Activated T-helper 17 cell treated with anti-CD3 and anti-CD28 coated beads, Interleukin-2, amount 50 U/mL, for 72 hours (primary cell): ENCODE measurements at regions not wholly inside any gene's neighbourhood (a gene's known extent, or its start where the extent isn't known, plus 50 kb on each side); places are given as distances from the start of the nearest gene placed in this dataset.

ENCODE experiments used
- ATAC-seq: fragments of 150-1000 bp; cut with Tn5 transposase; replicated peaks from 2 replicates; pipeline ENCODE4 v1.10.0; 2021; ENCODE audit warnings: mild to moderate bottlenecking, moderate library complexity
- H3K27ac Mint-ChIP-seq: one replicate; pipeline ENCODE4 v1.8.0; 2022; ENCODE audit warnings: mixed read lengths
- H3K27me3 Mint-ChIP-seq: one replicate; pipeline ENCODE4 v1.8.0; 2022; ENCODE audit warnings: mixed read lengths
- H3K36me3 Mint-ChIP-seq: one replicate; pipeline ENCODE4 v1.8.0; 2022; ENCODE audit warnings: low read depth, mild to moderate bottlenecking, mixed read lengths
- H3K4me1 Mint-ChIP-seq: one replicate; pipeline ENCODE4 v1.8.0; 2022; ENCODE audit warnings: mixed read lengths
- H3K4me3 Mint-ChIP-seq: one replicate; pipeline ENCODE4 v1.8.0; 2022; ENCODE audit warnings: mild to moderate bottlenecking, mixed read lengths
- H3K9me3 Mint-ChIP-seq: one replicate; pipeline ENCODE4 v1.8.0; 2022; ENCODE audit warnings: mixed read lengths

DNA sequence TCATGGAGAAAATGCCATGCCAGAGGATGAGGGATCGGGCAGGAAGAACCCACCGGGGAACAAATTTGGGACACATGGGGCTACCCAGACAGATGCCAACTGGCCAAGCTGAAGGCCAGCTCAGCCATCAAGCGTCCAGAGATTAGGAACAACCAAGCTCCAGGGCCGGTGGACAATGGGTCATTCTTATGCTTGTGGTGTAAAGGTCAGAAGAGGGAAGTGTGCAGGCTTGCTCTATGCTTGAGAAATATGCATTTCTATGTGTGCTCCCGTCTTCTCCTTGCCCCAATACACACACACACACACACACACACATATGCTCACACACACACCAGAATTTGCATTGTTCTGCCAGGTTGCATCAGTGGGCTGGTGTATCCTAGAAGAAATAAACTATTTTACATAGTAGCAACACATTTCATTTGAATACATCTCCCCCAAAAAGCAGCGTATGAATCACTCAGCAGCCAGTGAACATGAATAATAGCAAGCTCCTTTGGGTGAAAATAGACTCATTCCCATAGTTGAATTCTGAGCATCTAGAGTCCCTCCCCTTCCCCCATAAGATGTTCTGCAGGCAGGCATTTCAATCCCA lies 201.9 kb upstream of the PPARGC1A start:
- Mint-ChIP-seq H3K27me3 (no peaks in the 10 kb centered on the region), H3K27ac (no peak overlapping the region), H3K4me1 (no peaks in the 10 kb centered on the region), H3K36me3 (no peaks in the 10 kb centered on the region), H3K9me3 (peaks cover 3% of the 10 kb centered on the region), H3K4me3 (no peak overlapping the region)
- ATAC-seq: no peak

DNA sequence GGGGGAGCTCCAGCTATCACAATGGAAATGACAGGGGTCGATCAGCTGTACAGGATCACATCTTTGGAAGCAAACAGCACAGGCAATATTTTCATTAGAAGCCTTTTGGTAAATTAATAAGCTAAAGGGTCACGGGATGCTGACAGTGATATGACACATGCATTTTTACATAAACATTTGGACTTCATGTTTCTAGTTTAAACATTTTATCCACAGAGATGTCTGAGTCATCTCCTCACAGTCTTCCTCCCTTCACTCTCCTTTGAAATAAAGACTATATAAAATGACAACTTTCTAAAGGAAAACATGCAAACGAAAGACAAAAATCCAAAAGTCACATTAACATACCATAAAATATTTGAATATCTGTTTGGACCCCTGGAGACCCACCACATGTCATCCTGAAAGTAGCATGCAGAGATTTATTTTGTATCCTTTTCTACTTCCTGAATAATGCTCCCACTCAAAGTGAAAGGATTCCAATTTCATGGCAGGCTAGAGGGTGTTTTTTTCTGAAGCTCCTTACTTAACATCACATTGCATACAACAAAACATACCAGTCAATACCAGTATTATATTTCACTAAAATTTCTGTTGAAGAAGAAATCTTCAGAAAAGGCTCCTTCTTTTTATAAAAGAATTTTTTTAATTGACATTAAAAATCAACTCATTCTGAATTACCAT lies 200.1 kb upstream of the PPARGC1A start:
- H3K4me1 Mint-ChIP-seq: no peaks in the 10 kb centered on the region
- H3K27ac Mint-ChIP-seq: no peak overlapping the region
- H3K4me3 Mint-ChIP-seq: no peak overlapping the region
- H3K27me3 Mint-ChIP-seq: no peaks in the 10 kb centered on the region
- ATAC-seq: no peak
- no peaks in the 10 kb centered on the region for H3K9me3 Mint-ChIP-seq
- H3K36me3 Mint-ChIP-seq: no peaks in the 10 kb centered on the region

DNA sequence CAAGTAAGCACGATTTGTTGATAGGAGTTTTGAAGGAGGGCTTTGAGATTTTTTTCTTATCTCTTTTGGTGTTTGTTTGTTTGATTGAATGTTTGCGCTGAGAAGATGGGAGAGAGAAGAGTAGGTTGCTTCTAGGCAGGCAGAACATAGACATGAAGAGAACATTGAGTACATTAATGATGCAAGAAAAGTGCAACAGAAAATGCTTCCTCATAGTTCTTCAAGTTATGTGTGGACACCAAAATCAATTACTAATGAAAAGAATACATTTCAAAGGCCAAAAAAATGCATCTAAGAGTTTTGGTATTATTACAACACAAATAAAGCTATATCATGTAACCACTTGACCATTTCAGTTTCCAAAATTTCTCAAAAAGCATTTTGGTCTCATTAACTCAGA lies 191.0 kb upstream of the PPARGC1A start:
- Mint-ChIP-seq H3K27ac (no peak overlapping the region), H3K4me1 (no peaks in the 10 kb centered on the region), H3K4me3 (no peak overlapping the region), H3K9me3 (peaks cover 9% of the 10 kb centered on the region), H3K36me3 (no peaks in the 10 kb centered on the region), H3K27me3 (peaks cover 4% of the 10 kb centered on the region)
- no peak for ATAC-seq

DNA sequence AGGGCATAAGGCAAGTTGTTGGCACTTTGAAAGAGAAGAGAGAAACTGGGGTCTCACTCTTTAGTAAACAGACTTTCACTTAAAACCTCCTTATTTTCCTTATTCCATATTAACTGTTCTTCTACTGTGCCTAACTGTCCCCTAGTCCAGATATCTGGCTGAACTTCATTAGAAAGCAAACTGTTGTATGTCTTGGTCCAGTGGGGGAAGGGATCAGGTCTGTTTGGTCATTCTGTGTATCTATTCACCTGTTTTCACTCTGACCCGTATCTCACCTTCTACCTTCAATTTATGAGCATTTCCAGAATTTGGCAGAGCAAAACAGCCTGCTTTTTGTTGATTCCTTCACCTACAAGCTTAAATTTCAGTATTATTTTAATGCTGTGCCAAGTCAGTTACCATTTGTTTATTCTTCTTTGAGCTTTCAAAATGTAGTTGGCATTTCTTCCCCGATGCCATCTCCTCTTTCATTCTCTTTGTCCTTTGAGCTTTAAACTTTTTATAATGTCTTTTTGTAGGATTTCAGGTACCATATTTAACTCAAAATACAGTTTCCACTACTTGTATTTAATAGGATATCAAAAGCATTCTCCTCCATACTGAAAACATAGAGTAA lies 188.6 kb upstream of the PPARGC1A start:
- Mint-ChIP-seq H3K27ac (no peak overlapping the region), H3K27me3 (peaks cover 4% of the 10 kb centered on the region), H3K4me3 (no peak overlapping the region), H3K36me3 (no peaks in the 10 kb centered on the region), H3K4me1 (no peaks in the 10 kb centered on the region), H3K9me3 (peaks cover 14% of the 10 kb centered on the region)
- ATAC-seq: no peak

DNA sequence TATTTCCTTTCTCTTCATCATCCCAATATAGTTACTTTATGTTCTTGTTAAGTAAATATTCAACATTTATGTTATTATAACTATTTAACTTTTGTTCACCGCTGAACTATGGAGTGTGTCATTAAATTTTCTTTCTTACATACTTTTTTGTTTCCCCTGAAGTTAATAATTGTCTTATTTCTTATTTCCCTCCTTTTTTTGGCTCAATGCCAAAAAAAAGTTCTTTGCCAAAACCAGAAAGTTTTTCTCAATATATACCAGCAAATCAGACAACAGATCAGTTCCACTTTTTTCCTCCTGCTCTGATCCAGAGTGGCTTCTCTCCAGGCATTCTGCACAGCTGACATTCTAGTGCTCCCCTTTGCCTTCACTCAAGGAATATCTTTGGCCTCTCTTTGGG lies 187.0 kb upstream of the PPARGC1A start:
- Mint-ChIP-seq H3K27ac (no peak overlapping the region), H3K36me3 (no peaks in the 10 kb centered on the region), H3K27me3 (no peaks in the 10 kb centered on the region)

DNA sequence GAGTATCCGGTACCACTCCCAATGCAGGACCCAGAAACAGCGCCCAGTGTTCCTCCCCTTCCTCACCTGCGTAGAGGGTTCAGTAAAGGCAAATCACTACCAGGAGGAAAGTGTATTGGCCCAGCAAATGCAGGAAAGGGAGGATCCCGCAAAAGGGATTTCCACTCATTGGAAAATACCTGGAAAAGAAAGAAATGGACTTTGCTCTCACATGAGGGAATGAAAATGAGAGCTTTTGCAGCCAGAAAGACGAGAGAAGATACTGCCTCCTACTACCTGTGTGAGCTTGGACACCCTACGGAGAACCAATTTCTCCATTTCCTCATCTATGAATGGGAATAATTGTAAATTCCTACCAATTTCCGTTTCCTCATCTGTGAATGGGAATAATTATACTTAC lies 184.1 kb upstream of the PPARGC1A start:
- ATAC-seq: no peak
- Mint-ChIP-seq H3K4me3 (no peak overlapping the region), H3K9me3 (peaks cover 14% of the 10 kb centered on the region), H3K36me3 (no peaks in the 10 kb centered on the region), H3K27ac (no peak overlapping the region), H3K27me3 (no peaks in the 10 kb centered on the region), H3K4me1 (no peaks in the 10 kb centered on the region)

More for the DNA sequence above, 187.0 kb upstream of the PPARGC1A start:
- Mint-ChIP-seq H3K4me1 (no peaks in the 10 kb centered on the region), H3K4me3 (no peak overlapping the region), H3K9me3 (peaks cover 14% of the 10 kb centered on the region)
- ATAC-seq: no peak

DNA sequence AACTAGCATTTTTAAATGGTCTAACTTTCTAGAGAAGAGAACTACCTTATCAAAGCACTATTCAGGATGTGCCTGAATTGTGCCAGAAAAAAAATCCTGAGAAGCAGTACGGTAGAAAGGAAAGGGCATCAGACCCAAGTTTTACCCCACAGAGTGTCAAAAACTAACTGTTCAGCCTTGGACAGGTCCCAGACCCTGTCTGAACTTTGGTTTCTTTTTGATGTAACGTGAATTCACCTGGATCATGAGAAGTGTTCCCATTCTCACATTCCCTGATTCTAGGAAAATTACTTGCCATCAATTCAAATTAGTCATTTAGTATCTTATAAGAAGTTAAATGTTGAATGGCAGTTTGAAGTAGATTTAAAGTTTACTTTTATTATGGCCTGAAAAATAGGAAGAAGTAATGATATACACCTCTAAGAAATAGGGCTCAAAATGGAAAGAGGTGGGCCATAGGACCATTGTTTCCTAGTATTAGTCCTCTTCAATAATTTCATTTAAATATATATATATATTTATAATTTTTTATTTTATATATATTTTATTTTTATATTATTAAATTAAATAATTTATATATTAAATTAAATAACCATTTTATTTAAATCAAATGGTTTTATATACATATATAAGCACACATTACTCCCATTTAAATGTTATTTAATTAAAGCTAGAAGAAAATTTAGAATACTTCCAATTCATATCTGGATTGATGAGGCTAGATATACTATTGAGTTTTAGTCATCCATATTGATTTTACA lies 181.9 kb upstream of the PPARGC1A start:
- no peak for ATAC-seq
- H3K27ac Mint-ChIP-seq: no peak overlapping the region
- no peaks in the 10 kb centered on the region for H3K27me3 Mint-ChIP-seq
- H3K36me3 Mint-ChIP-seq: no peaks in the 10 kb centered on the region
- H3K9me3 Mint-ChIP-seq: peaks cover 10% of the 10 kb centered on the region
- no peaks in the 10 kb centered on the region for H3K4me1 Mint-ChIP-seq
- no peak overlapping the region for H3K4me3 Mint-ChIP-seq

DNA sequence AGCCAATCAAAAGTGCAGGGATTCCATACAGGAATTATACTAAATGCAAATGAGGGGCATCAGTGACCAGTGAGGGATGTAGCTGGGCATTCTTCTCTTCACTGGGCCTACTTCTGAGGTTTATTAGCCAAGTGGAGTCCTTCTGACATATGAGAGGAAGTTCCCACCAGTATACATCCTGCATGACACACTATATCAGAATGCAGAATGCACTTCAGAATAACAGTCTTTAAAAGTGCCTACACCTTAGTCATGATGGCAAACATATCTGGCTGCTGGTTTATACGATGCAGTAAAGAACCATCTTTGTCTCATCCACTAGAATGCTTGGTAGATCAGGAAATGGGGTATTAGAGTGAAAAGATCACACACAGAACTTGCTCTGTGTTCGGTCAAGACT lies 180.3 kb upstream of the PPARGC1A start:
- no peak overlapping the region for H3K4me3 Mint-ChIP-seq
- H3K27ac Mint-ChIP-seq: no peak overlapping the region
- no peaks in the 10 kb centered on the region for H3K9me3 Mint-ChIP-seq
- H3K4me1 Mint-ChIP-seq: no peaks in the 10 kb centered on the region
- H3K36me3 Mint-ChIP-seq: no peaks in the 10 kb centered on the region
- H3K27me3 Mint-ChIP-seq: no peaks in the 10 kb centered on the region
- no peak for ATAC-seq

DNA sequence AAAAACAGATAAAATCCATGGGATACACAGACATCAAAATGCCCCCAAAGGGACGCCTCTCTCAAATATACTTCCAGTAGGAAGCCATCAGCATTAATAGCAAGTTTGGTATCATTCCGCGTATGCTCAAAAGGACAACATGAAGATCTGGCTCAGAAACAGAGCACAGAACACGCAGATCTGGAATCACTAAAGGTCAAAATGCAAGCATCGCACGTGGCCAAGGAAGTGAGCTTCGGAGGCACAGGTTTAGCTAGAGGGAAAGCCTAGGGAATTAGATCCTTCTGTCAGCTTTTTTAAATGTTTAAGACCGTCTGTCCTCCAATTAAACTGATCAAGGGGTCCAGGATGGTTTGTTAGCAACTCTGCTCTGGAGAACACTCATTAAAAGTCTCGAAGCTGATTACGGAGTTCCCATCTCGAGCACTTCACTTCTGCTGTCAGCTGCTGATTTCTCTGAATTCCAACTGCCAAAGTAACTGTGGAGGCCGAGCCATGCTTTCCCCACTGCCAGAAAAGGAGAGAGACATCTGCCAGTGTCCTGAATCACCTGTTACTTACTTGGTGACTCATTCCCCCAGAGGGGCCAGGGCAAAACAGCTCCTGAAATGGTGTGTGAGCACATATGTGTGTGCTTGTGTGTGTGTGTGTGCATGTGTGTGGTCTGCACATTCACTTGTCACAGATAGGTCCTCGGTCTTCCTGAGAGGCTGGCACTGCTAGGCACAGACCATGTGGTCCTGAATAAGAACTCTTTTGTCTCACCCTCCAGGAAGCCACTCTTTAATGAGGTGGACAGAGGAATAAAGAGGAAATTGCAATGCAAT lies 177.7 kb upstream of the PPARGC1A start:
- Mint-ChIP-seq H3K4me3 (no peak overlapping the region), H3K27ac (no peak overlapping the region), H3K9me3 (no peaks in the 10 kb centered on the region), H3K27me3 (no peaks in the 10 kb centered on the region), H3K4me1 (no peaks in the 10 kb centered on the region), H3K36me3 (no peaks in the 10 kb centered on the region)
- no peak for ATAC-seq

DNA sequence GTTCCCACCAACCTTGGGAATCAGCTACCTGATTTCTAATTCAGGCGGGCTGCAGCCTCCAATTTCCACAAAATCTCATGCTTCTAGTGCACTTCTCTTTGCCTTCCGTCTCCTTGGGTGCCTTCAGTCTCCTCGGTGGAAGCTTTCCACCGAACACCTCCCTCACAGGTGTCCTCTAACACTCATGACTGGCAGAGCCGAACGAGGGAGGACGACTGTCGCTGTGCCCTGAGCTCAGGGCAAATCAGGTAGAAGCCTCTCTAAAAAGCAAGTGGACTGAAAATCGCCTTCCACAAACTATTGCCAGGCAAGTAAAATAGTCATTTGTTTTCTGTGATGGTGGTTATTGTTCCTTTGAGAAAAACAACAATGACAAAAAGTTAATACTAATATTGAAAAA lies 176.1 kb upstream of the PPARGC1A start:
- no peaks in the 10 kb centered on the region for H3K4me1 Mint-ChIP-seq
- no peak overlapping the region for H3K27ac Mint-ChIP-seq
- H3K36me3 Mint-ChIP-seq: no peaks in the 10 kb centered on the region
- H3K9me3 Mint-ChIP-seq: peaks cover 3% of the 10 kb centered on the region
- no peak for ATAC-seq
- no peak overlapping the region for H3K4me3 Mint-ChIP-seq
- H3K27me3 Mint-ChIP-seq: no peaks in the 10 kb centered on the region

DNA sequence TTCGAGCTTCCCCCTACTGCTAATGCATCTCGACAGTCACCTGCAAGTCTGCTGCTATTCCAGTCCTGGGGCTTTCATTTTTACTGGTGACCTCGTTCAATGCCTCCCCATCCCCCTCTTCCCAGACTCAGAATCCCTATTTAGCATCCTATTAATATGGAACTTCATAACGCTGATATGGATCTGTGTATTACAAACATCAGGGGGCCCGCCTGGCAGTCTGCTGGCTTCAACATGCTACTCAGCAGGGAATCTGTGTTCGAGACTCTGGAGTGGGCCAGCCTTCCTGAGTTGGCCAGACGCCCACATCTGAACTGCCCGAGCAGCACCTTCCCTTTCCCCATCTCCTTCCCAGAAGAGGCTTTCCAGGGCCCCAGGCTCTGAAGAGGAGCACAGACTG lies 173.9 kb upstream of the PPARGC1A start:
- Mint-ChIP-seq H3K9me3 (peaks cover 3% of the 10 kb centered on the region), H3K4me3 (no peak overlapping the region)
- no peak for ATAC-seq

DNA sequence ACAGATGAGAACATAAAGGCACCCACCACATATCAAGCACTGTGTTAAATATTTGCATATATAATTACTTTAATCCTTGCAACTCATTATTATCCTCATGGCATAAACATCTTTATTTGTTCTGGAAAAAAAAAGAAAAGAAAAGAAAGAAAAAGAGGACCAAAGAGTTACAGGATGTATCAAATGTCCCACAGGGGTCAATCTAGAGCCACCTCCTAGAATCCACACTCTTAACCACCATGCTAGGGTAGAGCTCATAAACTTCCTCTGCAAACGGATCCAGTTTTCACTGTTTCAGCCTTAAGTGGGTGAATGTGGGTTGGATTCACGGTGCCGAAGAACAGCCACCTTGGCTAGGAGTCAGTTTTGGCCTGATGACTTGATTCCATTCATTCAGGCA lies 171.1 kb upstream of the PPARGC1A start:
- ATAC-seq: no peak
- no peaks in the 10 kb centered on the region for H3K27me3 Mint-ChIP-seq

More for the DNA sequence above, 173.9 kb upstream of the PPARGC1A start:
- Mint-ChIP-seq H3K36me3 (no peaks in the 10 kb centered on the region), H3K4me1 (no peaks in the 10 kb centered on the region), H3K27me3 (no peaks in the 10 kb centered on the region), H3K27ac (no peak overlapping the region)

DNA sequence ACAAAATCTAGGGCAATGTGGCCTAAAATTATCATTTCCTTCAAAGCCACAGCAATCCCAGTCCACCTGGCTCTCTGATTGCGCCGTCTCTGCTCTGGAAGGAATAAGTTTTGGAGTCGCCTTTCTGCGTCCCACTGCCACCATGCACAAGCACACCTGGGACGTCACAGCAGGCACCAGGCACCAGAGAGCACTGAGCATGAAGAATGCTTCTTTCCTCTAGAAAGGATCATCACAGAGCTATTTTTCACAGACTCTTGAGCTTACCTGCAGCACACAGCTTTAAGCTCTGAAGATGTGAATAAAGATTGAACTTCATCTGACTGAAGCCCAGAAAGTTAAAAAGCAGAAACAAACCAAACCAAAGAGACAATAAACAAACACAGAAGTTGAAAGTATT lies 170.0 kb upstream of the PPARGC1A start:
- Mint-ChIP-seq H3K36me3 (no peaks in the 10 kb centered on the region), H3K4me3 (no peak overlapping the region), H3K4me1 (no peaks in the 10 kb centered on the region), H3K27me3 (no peaks in the 10 kb centered on the region), H3K27ac (no peak overlapping the region), H3K9me3 (peaks cover 3% of the 10 kb centered on the region)
- ATAC-seq: no peak

More for the DNA sequence above, 171.1 kb upstream of the PPARGC1A start:
- H3K4me1 Mint-ChIP-seq: no peaks in the 10 kb centered on the region
- peaks cover 3% of the 10 kb centered on the region for H3K9me3 Mint-ChIP-seq
- H3K27ac Mint-ChIP-seq: no peak overlapping the region
- H3K36me3 Mint-ChIP-seq: no peaks in the 10 kb centered on the region
- no peak overlapping the region for H3K4me3 Mint-ChIP-seq

DNA sequence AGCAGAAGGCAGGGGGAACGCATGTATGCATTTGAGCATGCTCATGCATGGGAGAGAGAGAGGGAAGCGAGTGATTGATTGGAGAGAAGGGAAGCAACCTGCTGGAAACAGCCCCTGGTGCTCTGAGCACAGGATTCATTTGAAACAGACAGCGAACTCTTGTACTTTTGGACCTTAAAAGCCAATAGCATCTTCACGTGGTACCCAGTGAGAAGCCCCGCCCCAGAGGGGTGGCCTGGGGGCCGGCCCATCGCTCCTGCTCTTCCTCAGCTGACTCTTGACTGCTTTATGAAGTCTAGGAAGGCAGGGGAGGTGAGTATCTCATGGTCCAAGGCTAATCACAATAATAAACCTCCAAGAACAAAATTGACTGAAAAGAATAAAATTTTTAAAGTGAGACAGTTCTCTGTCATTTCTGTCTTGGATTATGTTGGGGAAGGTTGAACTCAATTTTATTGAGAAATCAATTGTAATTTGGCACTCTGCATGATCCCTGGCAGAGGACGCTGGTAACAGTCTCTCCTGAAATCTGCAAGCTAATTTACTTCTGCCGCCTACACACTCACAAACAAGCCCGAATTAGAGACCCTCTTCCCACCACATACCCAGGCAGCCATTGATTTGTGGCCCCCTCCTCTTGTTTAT lies 168.2 kb upstream of the PPARGC1A start:
- Mint-ChIP-seq H3K4me3 (no peak overlapping the region), H3K9me3 (peaks cover 3% of the 10 kb centered on the region), H3K27me3 (no peaks in the 10 kb centered on the region), H3K36me3 (no peaks in the 10 kb centered on the region), H3K27ac (no peak overlapping the region), H3K4me1 (no peaks in the 10 kb centered on the region)
- ATAC-seq: no peak
